IMR-90 (cell line): ENCODE measurements at regions not wholly inside any gene's neighbourhood (a gene's known extent, or its start where the extent isn't known, plus 50 kb on each side); places are given as distances from the start of the nearest gene placed in this dataset.

ENCODE experiments used
- ATAC-seq: fragments of 200-7000 bp; cut with Tn5 transposase; 2 replicates; pipeline ENCODE4 v1.9.1; 2020; ENCODE audit warnings: low read depth, mild to moderate bottlenecking, moderate library complexity
- BruUV-seq: library from RNA; stranded (reverse); fragments of 400-500 nt; replicated peaks from 2 replicates; lab custom pipeline; 2021; lab: Mats Ljungman, UMichigan
- CTCF ChIA-PET: fragments of 300-600 bp; formaldehyde crosslinking; extraction: SDS; loops from one replicate; lab custom pipeline; 2021; ENCODE audit warnings: antibody characterized with exemption; lab: Yijun Ruan, JAX
- POLR2A ChIA-PET: fragments of 300-600 bp; sonication (Branson Sonifier 250); formaldehyde crosslinking; loops from one replicate; lab custom pipeline; 2022; ENCODE audit warnings: antibody characterized with exemption; ENCODE audit not compliant: unreplicated experiment; lab: Charles Lee
- DNase-seq: peaks from one replicate; pipeline ENCODE4 v3.0.0; 2013
- H2AFZ ChIP-seq: replicated peaks from 2 replicates; pipeline ENCODE3; 2013; ENCODE audit warnings: low read length, mild to moderate bottlenecking; ENCODE audit not compliant: poor library complexity
- H2AK5ac ChIP-seq: 2 replicates; pipeline ENCODE4 v1.6.1; 2013; ENCODE audit warnings: low read depth, low read length, inconsistent platforms
- H2AK9ac ChIP-seq: replicated peaks from 2 replicates; pipeline ENCODE3; 2013; ENCODE audit warnings: mild to moderate bottlenecking, low read depth, low read length, moderate library complexity; ENCODE audit not compliant: poor library complexity
- H2BK120ac ChIP-seq: 2 replicates; pipeline ENCODE4 v1.6.1; 2013; ENCODE audit warnings: low read depth, low read length, inconsistent platforms
- H2BK15ac ChIP-seq: 3 replicates; pipeline ENCODE4 v1.6.1; 2013; ENCODE audit warnings: low read depth, low read length, inconsistent platforms
- H2BK20ac ChIP-seq: 2 replicates; pipeline ENCODE4 v1.6.1; 2013; ENCODE audit warnings: low read depth, mild to moderate bottlenecking, inconsistent platforms, low read length, moderate library complexity
- H2BK5ac ChIP-seq: 2 replicates; pipeline ENCODE4 v1.6.1; 2013; ENCODE audit warnings: mild to moderate bottlenecking, low read depth, low read length, inconsistent platforms; ENCODE audit not compliant: poor library complexity, severe bottlenecking
- H3K14ac ChIP-seq: replicated peaks from 2 replicates; pipeline ENCODE4 v1.6.1; 2013; ENCODE audit warnings: low read depth, low read length, inconsistent platforms
- H3K18ac ChIP-seq: 2 replicates; pipeline ENCODE4 v1.6.1; 2013; ENCODE audit warnings: low read depth, low read length, control low read depth
- H3K23ac ChIP-seq: 2 replicates; pipeline ENCODE4 v1.6.1; 2013; ENCODE audit warnings: low read depth, low read length, inconsistent platforms
- H3K27ac ChIP-seq: 2 replicates; pipeline ENCODE4 v1.5.1; 2013; ENCODE audit warnings: mild to moderate bottlenecking, control low read depth, low read length; ENCODE audit not compliant: insufficient read depth
- H3K27me3 ChIP-seq: 2 replicates; pipeline ENCODE4 v1.6.1; 2013; ENCODE audit warnings: low read length; ENCODE audit not compliant: control insufficient read depth, insufficient read depth
- H3K36me3 ChIP-seq: 2 replicates; pipeline ENCODE4 v1.6.1; 2013; ENCODE audit warnings: low read length, mixed read lengths; ENCODE audit not compliant: control insufficient read depth, insufficient read depth
- H3K4ac ChIP-seq: 2 replicates; pipeline ENCODE4 v1.6.1; 2013; ENCODE audit warnings: low read depth, low read length, inconsistent platforms
- H3K4me1 ChIP-seq: 2 replicates; pipeline ENCODE4 v1.6.1; 2013; ENCODE audit warnings: low read length, mixed read lengths; ENCODE audit not compliant: control insufficient read depth, insufficient read depth
- H3K4me2 ChIP-seq: 2 replicates; pipeline ENCODE4 v1.6.1; 2013; ENCODE audit warnings: low read depth, mild to moderate bottlenecking, control low read depth, low read length, moderate library complexity
- H3K4me3 ChIP-seq: 2 replicates; pipeline ENCODE4 v1.5.1; 2013; ENCODE audit warnings: low read depth, mild to moderate bottlenecking, control low read depth, low read length, moderate library complexity; ENCODE audit not compliant: insufficient read depth
- H3K56ac ChIP-seq: 2 replicates; pipeline ENCODE4 v1.6.1; 2013; ENCODE audit warnings: low read length, inconsistent platforms; ENCODE audit not compliant: insufficient read depth; ENCODE audit errors: extremely low read depth
- H3K79me1 ChIP-seq, 2 experiments: 2 replicates each; pipeline ENCODE4 v1.6.1; 2013; ENCODE audit warnings: low read length in 2 of 2, inconsistent platforms in 1 of 2, low read depth in 1 of 2
- H3K9ac ChIP-seq: 2 replicates; pipeline ENCODE4 v1.6.1; 2013; ENCODE audit warnings: low read depth, low read length, control low read depth
- H3K9me1 ChIP-seq: 2 replicates; pipeline ENCODE4 v1.6.1; 2013; ENCODE audit warnings: low read length, inconsistent platforms; ENCODE audit not compliant: insufficient read depth
- H3K9me3 ChIP-seq: 2 replicates; pipeline ENCODE4 v1.6.1; 2013; ENCODE audit warnings: low read length; ENCODE audit not compliant: control insufficient read depth, insufficient read depth
- H4K20me1 ChIP-seq: 2 replicates; pipeline ENCODE4 v1.6.1; 2013; ENCODE audit warnings: low read length, inconsistent platforms; ENCODE audit not compliant: insufficient read depth
- H4K5ac ChIP-seq: 2 replicates; pipeline ENCODE4 v1.6.1; 2013; ENCODE audit warnings: mild to moderate bottlenecking, low read depth, low read length, control low read depth
- H4K8ac ChIP-seq, 2 experiments: 2 replicates each; pipeline ENCODE4 v1.6.1; 2013; ENCODE audit warnings: low read depth in 2 of 2, low read length in 2 of 2, control low read depth in 1 of 2, inconsistent platforms in 1 of 2
- H4K91ac ChIP-seq: 2 replicates; pipeline ENCODE4 v1.6.1; 2013; ENCODE audit warnings: low read depth, low read length, inconsistent platforms; ENCODE audit not compliant: insufficient read depth
- BHLHE40 ChIP-seq: fragments of 150-350 bp; IDR thresholded peaks from 2 replicates; pipeline ENCODE4 v1.6.1; 2016; ENCODE audit warnings: mild to moderate bottlenecking, low read depth, low read length
- CEBPB ChIP-seq: IDR thresholded peaks from 2 replicates; pipeline ENCODE4 v1.6.1; 2012; ENCODE audit warnings: low read depth, low read length, improper control_type of control experiment
- CHD1 ChIP-seq: IDR thresholded peaks from 2 replicates; pipeline ENCODE4 v1.6.1; 2012; ENCODE audit warnings: low read depth, low read length, improper control_type of control experiment
- CTCF ChIP-seq: conservative IDR thresholded peaks from 2 replicates; pipeline ENCODE4 v1.5.1; 2012; ENCODE audit warnings: mild to moderate bottlenecking, low read depth, low read length, improper control_type of control experiment
- ELK1 ChIP-seq: fragments of 150-350 bp; IDR thresholded peaks from 2 replicates; pipeline ENCODE4 v1.6.1; 2016; ENCODE audit warnings: low read depth, mild to moderate bottlenecking, low read length, moderate library complexity, borderline replicate concordance
- FOS ChIP-seq: fragments of 150-350 bp; IDR thresholded peaks from 2 replicates; pipeline ENCODE4 v1.6.1; 2016; ENCODE audit warnings: low read depth, low read length
- MAFK ChIP-seq: IDR thresholded peaks from 2 replicates; pipeline ENCODE4 v1.6.1; 2012; ENCODE audit warnings: low read depth, low read length, improper control_type of control experiment
- MAZ ChIP-seq: IDR thresholded peaks from 2 replicates; pipeline ENCODE4 v1.6.1; 2012; ENCODE audit warnings: low read depth, mild to moderate bottlenecking, low read length, improper control_type of control experiment, moderate library complexity, borderline replicate concordance
- MXI1 ChIP-seq: IDR thresholded peaks from 2 replicates; pipeline ENCODE4 v1.6.1; 2012; ENCODE audit warnings: low read depth, mild to moderate bottlenecking, low read length, moderate library complexity, borderline replicate concordance
- NFE2L2 ChIP-seq: fragments of 150-350 bp; IDR thresholded peaks from 2 replicates; pipeline ENCODE4 v1.6.1; 2016; ENCODE audit warnings: low read depth, mild to moderate bottlenecking, low read length
- POLR2A ChIP-seq: IDR thresholded peaks from 2 replicates; pipeline ENCODE4 v1.6.1; 2012; ENCODE audit warnings: mild to moderate bottlenecking, low read depth, low read length
- RAD21 ChIP-seq: IDR thresholded peaks from 2 replicates; pipeline ENCODE4 v1.6.1; 2012; ENCODE audit warnings: low read length, improper control_type of control experiment
- RCOR1 ChIP-seq: IDR thresholded peaks from 2 replicates; pipeline ENCODE4 v1.6.1; 2012; ENCODE audit warnings: mild to moderate bottlenecking, low read length, improper control_type of control experiment; ENCODE audit not compliant: insufficient replicate concordance
- RFX5 ChIP-seq: IDR thresholded peaks from 2 replicates; pipeline ENCODE4 v1.8.0; 2012; ENCODE audit warnings: low read depth, mild to moderate bottlenecking, low read length, moderate library complexity
- SMC3 ChIP-seq: fragments of 150-350 bp; IDR thresholded peaks from 2 replicates; pipeline ENCODE4 v1.6.1; 2016; ENCODE audit warnings: low read depth, mild to moderate bottlenecking, antibody characterized with exemption, low read length, moderate library complexity
- USF2 ChIP-seq: fragments of 150-350 bp; IDR thresholded peaks from 2 replicates; pipeline ENCODE4 v1.6.1; 2017; ENCODE audit warnings: mild to moderate bottlenecking, antibody characterized with exemption, low read length, low read depth
- WGBS, 2 experiments: methylation state at CpG; one replicate each; pipeline versions ENCODE4 v1.1.5 to v1.1.7; 2013; ENCODE audit warnings: missing lambda C conversion rate in 2 of 2; ENCODE audit not compliant: insufficient read length in 1 of 2; ENCODE audit errors: extremely low coverage in 2 of 2; 5-methylcytosine and 5-hydroxymethylcytosine counted together
- dilution Hi-C: fragments of 300-500 bp; cut with HindIII; formaldehyde crosslinking; loops from one replicate; pipeline ENCODE4 v1.14.3; 2018; ENCODE audit warnings: low sequenced_read_pairs; ENCODE audit not compliant: unreplicated experiment
- in situ Hi-C: fragments of 300-500 bp; cut with MboI; formaldehyde crosslinking; loops from 3 replicates; pipeline ENCODE4 v1.14.3; 2019; ENCODE audit warnings: low sequenced_read_pairs, inconsistent platforms, mixed read lengths
- intact Hi-C: fragments of 100-400 bp; cut with micrococcal nuclease; formaldehyde crosslinking; loops from 2 replicates; pipeline ENCODE4 v1.10.0; 2022

GRCh38 chr2:120625865-120626560, 109.7 kb upstream of the GLI2 start:
- Histone ChIP-seq H4K20me1 (no peaks in the 10 kb centered on the region), H3K56ac (no peak overlapping the region), H3K4me2 (no peak overlapping the region), H3K9ac (no peak overlapping the region), H3K27me3 (peaks cover 32% of the 10 kb centered on the region), H3K9me1 (no peaks in the 10 kb centered on the region), H4K91ac (no peak overlapping the region), H3K18ac (no peak overlapping the region), H3K4me1 (no peaks in the 10 kb centered on the region), H2BK5ac (no peak overlapping the region), H3K4ac (no peak overlapping the region), H3K36me3 (no peaks in the 10 kb centered on the region), H3K14ac (no peak overlapping the region), H2AFZ (no peak overlapping the region), H3K4me3 (no peak overlapping the region), H2BK120ac (no peak overlapping the region), H2AK9ac (no peak overlapping the region), H4K5ac (no peak overlapping the region), H3K9me3 (peaks cover 8% of the 10 kb centered on the region), H3K79me1 (no peaks in the 10 kb centered on the region), H2AK5ac (no peak overlapping the region), H3K27ac (no peak overlapping the region), H2BK15ac (no peak overlapping the region), H4K8ac (no peak overlapping the region), H2BK20ac (no peak overlapping the region), H3K23ac (no peak overlapping the region)
- no TSS peak for BruUV-seq
- POLR2A ChIA-PET, result no interaction called here
- CTCF ChIA-PET, result no interaction called here
- ATAC-seq, result no peak
- TF ChIP-seq SMC3 (no peak), CEBPB (no peak), RCOR1 (no peak), NFE2L2 (no peak), FOS (no peak), MAZ (no peak), MAFK (no peak), CHD1 (no peak), CTCF (no peak), BHLHE40 (no peak), RFX5 (no peak), USF2 (no peak), POLR2A (no peak), ELK1 (no peak), MXI1 (no peak), RAD21 (no peak)
- dilution Hi-C loops (no loop called here), intact Hi-C loops (no loop called here), in situ Hi-C loops (no loop called here)
- WGBS, 2 experiments, result 100% methylated on average over 4 of the region's 9 CpGs; no CpG with 5 or more reads in 1 of the 2 experiments
- no peak for DNase-seq
